ENCODE measurements at regions not wholly inside any gene's neighbourhood (a gene's known extent, or its start where the extent isn't known, plus 50 kb on each side); places are given as distances from the start of the nearest gene placed in this dataset.

DNA sequence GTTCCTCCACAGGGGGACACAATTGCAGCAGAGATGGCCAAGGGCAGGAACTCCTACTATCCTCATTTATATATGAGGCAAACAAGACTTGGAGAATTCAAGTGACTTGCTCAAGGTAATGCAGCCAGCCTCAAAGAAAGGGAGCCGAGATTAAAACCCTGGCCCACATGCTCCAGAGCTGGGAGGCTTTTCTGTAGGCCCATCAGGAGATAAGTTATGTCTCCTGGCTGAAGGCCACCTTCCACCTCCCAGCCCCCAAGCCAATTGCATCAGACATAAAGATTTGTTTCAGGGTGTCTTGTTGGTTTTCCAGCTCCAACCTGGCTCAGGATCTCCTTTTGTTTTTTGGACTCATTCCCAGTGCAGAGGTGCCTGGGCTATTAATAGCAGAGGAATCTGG, 59.5 kb downstream of the SMIM38 start:
- no peaks in the 10 kb centered on the region for H3K27me3 ChIP-seq (ENCODE audit: insufficient read depth, low read depth)
- no peak overlapping the region for H3K4me3 ChIP-seq
- peaks cover 27% of the 10 kb centered on the region for H3F3A ChIP-seq (ENCODE audit: insufficient read depth, low read depth)
- DNase-seq, result no peak
- ChIA-PET POLR2A (ENCODE audit: unreplicated experiment) (interaction anchor here (0.6 to 0.7 kb wide), 2 partner anchors 73 to 569 kb away, joined by 3 to 4 read pairs; no protein-coding TSS in a partner anchor), CTCF (no interaction called here)
- no peaks in the 10 kb centered on the region for H4K20me1 ChIP-seq (ENCODE audit: insufficient read depth)
- H3K9me3 ChIP-seq (ENCODE audit: insufficient read depth, low read depth), result no peaks in the 10 kb centered on the region
- peaks cover 19% of the 10 kb centered on the region for H3K4me1 ChIP-seq (replicated peaks; ENCODE audit: insufficient read depth)
- H3K27ac ChIP-seq, result no peak overlapping the region
- no peaks in the 10 kb centered on the region for H3K79me2 ChIP-seq (ENCODE audit: low read depth)
- BruUV-seq (replicated peaks), result no TSS peak
- H3K36me3 ChIP-seq (ENCODE audit: low read depth), result no peaks in the 10 kb centered on the region
- H3K9me2 ChIP-seq (ENCODE audit: insufficient read depth), result no peaks in the 10 kb centered on the region
- TF ChIP-seq, protein P1, sequence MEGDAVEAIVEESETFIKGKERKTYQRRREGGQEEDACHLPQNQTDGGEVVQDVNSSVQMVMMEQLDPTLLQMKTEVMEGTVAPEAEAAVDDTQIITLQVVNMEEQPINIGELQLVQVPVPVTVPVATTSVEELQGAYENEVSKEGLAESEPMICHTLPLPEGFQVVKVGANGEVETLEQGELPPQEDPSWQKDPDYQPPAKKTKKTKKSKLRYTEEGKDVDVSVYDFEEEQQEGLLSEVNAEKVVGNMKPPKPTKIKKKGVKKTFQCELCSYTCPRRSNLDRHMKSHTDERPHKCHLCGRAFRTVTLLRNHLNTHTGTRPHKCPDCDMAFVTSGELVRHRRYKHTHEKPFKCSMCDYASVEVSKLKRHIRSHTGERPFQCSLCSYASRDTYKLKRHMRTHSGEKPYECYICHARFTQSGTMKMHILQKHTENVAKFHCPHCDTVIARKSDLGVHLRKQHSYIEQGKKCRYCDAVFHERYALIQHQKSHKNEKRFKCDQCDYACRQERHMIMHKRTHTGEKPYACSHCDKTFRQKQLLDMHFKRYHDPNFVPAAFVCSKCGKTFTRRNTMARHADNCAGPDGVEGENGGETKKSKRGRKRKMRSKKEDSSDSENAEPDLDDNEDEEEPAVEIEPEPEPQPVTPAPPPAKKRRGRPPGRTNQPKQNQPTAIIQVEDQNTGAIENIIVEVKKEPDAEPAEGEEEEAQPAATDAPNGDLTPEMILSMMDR (conservative IDR thresholded peaks at IDR 0.05), result no peak
- TF ChIP-seq EZH2 (IDR thresholded peaks at IDR 0.05; ENCODE audit: low read depth), result no peak
- no peak overlapping the region for H3K4me2 ChIP-seq
- intact Hi-C loops (cut with micrococcal nuclease; ENCODE audit: unreplicated experiment), result loop anchor here (5.0 kb wide), 1 partner anchor 82 kb away; no protein-coding TSS in a partner anchor
- H2AFZ ChIP-seq, result no peak overlapping the region

DNA sequence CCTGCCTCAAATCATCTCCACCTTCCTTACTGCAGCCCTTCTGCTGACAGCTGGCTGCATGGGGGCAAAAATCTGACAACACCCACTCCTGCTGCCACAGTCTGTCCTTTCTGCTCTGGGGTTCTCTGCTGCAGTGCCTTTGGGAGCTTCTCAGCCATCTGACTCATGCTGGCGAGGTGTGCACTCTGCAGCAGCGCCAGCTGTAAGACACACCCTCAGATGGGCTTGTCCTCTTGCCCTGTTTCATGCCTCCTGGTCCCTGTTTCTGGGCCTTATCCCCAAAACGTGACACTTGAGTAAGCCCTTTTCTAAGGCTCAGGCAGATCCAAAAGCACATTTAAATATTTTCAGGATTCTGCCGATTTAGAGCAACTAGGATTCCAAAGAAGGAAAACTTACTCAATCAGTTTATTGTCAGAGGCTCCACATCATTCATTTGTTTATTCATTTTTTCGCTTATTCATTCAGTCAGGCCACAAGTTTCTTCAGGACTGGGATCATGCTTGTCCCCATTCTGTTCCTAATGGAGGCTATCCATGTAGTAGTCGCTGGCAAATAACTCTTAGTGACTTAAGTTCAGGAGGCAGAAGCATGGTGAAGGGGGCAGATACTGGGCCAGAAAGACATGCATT, 60.2 kb downstream of the SMIM38 start:
- ChIA-PET POLR2A (ENCODE audit: unreplicated experiment) (interaction anchor here (0.6 to 0.7 kb wide), 2 partner anchors 72 to 570 kb away, joined by 3 to 4 read pairs; no protein-coding TSS in a partner anchor), CTCF (no interaction called here)
- BruUV-seq (replicated peaks), result no TSS peak
- Histone ChIP-seq H3K79me2 (ENCODE audit: low read depth) (no peaks in the 10 kb centered on the region), H3K4me2 (peak overlapping the region; percentile 9), H4K20me1 (ENCODE audit: insufficient read depth) (no peaks in the 10 kb centered on the region), H3K4me1 (replicated peaks; ENCODE audit: insufficient read depth) (peaks cover 12% of the 10 kb centered on the region), H3K27me3 (ENCODE audit: insufficient read depth, low read depth) (no peaks in the 10 kb centered on the region), H3F3A (ENCODE audit: insufficient read depth, low read depth) (peaks cover 22% of the 10 kb centered on the region), H3K9me2 (ENCODE audit: insufficient read depth) (no peaks in the 10 kb centered on the region), H3K27ac (no peak overlapping the region), H3K9me3 (ENCODE audit: insufficient read depth, low read depth) (no peaks in the 10 kb centered on the region), H2AFZ (no peak overlapping the region), H3K36me3 (ENCODE audit: low read depth) (no peaks in the 10 kb centered on the region), H3K4me3 (no peak overlapping the region)
- no peak for TF ChIP-seq EZH2 (IDR thresholded peaks at IDR 0.05; ENCODE audit: low read depth)
- TF ChIP-seq, protein P1 (conservative IDR thresholded peaks at IDR 0.05), result no peak
- DNase-seq, result peak; percentile 45 to 64
- intact Hi-C loops (cut with micrococcal nuclease; ENCODE audit: unreplicated experiment), result loop anchor here (5.0 kb wide), 1 partner anchor 81 kb away; no protein-coding TSS in a partner anchor

DNA sequence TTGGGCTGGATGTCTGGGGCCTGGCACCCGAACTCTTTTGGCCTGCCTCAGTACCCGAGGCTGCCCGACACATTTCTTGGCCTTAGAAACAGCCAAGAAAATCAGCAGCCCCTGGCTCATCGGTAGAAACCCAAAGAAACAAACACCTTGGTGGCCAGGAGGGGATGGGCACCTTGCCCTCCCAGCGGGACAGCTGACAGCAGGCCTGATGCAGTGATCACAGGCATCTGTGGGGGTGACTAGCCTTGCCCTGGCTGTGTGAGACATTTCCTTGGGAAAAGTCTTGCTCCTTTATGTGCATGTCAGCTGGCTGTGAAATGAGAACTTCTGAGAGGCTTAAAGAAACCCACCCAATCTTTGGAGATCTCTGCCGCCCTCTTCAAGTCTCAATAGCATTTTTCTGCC, 60.9 kb downstream of the SMIM38 start:
- intact Hi-C loops (cut with micrococcal nuclease; ENCODE audit: unreplicated experiment), result loop anchor here (5.0 kb wide), 1 partner anchor 81 kb away; no protein-coding TSS in a partner anchor
- no peak overlapping the region for H3K4me3 ChIP-seq
- H3K9me2 ChIP-seq (ENCODE audit: insufficient read depth), result no peaks in the 10 kb centered on the region
- peak in 1 of 2 experiments; percentile 11 for DNase-seq
- no peak overlapping the region for H2AFZ ChIP-seq
- TF ChIP-seq, protein P1 (conservative IDR thresholded peaks at IDR 0.05), result no peak
- TF ChIP-seq EZH2 (IDR thresholded peaks at IDR 0.05; ENCODE audit: low read depth), result no peak
- H3K36me3 ChIP-seq (ENCODE audit: low read depth), result no peaks in the 10 kb centered on the region
- peaks cover 11% of the 10 kb centered on the region for H3K4me1 ChIP-seq (replicated peaks; ENCODE audit: insufficient read depth)
- no peak overlapping the region for H3K4me2 ChIP-seq
- no peaks in the 10 kb centered on the region for H4K20me1 ChIP-seq (ENCODE audit: insufficient read depth)
- no peaks in the 10 kb centered on the region for H3K27me3 ChIP-seq (ENCODE audit: insufficient read depth, low read depth)
- CTCF ChIA-PET, result no interaction called here
- H3K79me2 ChIP-seq (ENCODE audit: low read depth), result no peaks in the 10 kb centered on the region
- POLR2A ChIA-PET (ENCODE audit: unreplicated experiment), result no interaction called here
- BruUV-seq (replicated peaks), result no TSS peak
- H3F3A ChIP-seq (ENCODE audit: insufficient read depth, low read depth), result peaks cover 20% of the 10 kb centered on the region
- H3K9me3 ChIP-seq (ENCODE audit: insufficient read depth, low read depth), result no peaks in the 10 kb centered on the region
- no peak overlapping the region for H3K27ac ChIP-seq
